ENCODE measurements at regions not wholly inside any gene's neighbourhood (a gene's known extent, or its start where the extent isn't known, plus 50 kb on each side); places are given as distances from the start of the nearest gene placed in this dataset.

GRCh38 chr20:60220706-60221105, 262.5 kb downstream of the CDH26 start:
- no peak for TF ChIP-seq POLR2AphosphoS5 (IDR thresholded peaks at IDR 0.05; ENCODE audit: low read depth, low read length)
- no peak for TF ChIP-seq SIN3A (IDR thresholded peaks at IDR 0.05; ENCODE audit: borderline replicate concordance, insufficient read depth, low read length)

All from PFSK-1 (cell line).